SK-N-SH (cell line): ENCODE measurements at regions not wholly inside any gene's neighbourhood (a gene's known extent, or its start where the extent isn't known, plus 50 kb on each side); places are given as distances from the start of the nearest gene placed in this dataset.

Experiments
- CTCF ChIA-PET: fragments of 300-600, 350-600 bp; formaldehyde crosslinking; extraction: SDS; loops from one replicate; lab custom pipeline; 2021; lab: Yijun Ruan, JAX
- POLR2A ChIA-PET: fragments of 350-600 bp; sonication (Branson Sonifier 250); formaldehyde crosslinking; extraction: SDS; loops from one replicate; lab custom pipeline; 2020; ENCODE audit warnings: antibody characterized with exemption, inconsistent platforms; lab: Yijun Ruan, JAX
- DNase-seq: peaks from one replicate; pipeline ENCODE4 v3.0.0; 2012
- H2AFZ ChIP-seq: fragments of 200-600 bp; sonication (generic); 2 replicates; pipeline ENCODE4 v1.8.1; 2016; ENCODE audit warnings: antibody characterized with exemption, mild to moderate bottlenecking, low read depth
- H3F3A ChIP-seq: fragments of 200-600 bp; sonication (generic); replicated peaks from 2 replicates; pipeline ENCODE3; 2016; ENCODE audit warnings: antibody characterized with exemption, mild to moderate bottlenecking; ENCODE audit not compliant: insufficient read depth
- H3K27ac ChIP-seq, 2 experiments: fragments of 200-500 bp in 1 of 2; fragments of 200-600 bp in 1 of 2; sonication (Bioruptor generic) in 1 of 2; sonication (generic), shearing (Covaris generic) in 1 of 2; 2 replicates each; pipeline versions ENCODE4 v1.5.1 to v1.6.1; 2014 to 2016; ENCODE audit warnings: low read depth in 2 of 2, inconsistent platforms in 1 of 2, low read length in 1 of 2, mild to moderate bottlenecking in 1 of 2, mixed read lengths in 1 of 2
- H3K27me3 ChIP-seq: fragments of 200-600 bp; sonication (generic), shearing (Covaris generic); 2 replicates; pipeline ENCODE4 v1.6.1; 2016; ENCODE audit warnings: mixed run types; ENCODE audit not compliant: insufficient read depth
- H3K36me3 ChIP-seq, 2 experiments: fragments of 200-500 bp in 1 of 2; fragments of 200-600 bp in 1 of 2; sonication (Bioruptor generic) in 1 of 2; sonication (generic) in 1 of 2; replicated peaks in 1 of 2; 2 replicates each; pipeline versions ENCODE3 to v1.5.1; 2014 to 2016; ENCODE audit warnings: low read length in 1 of 2, mild to moderate bottlenecking in 1 of 2; ENCODE audit not compliant: insufficient read depth in 2 of 2, control insufficient read depth in 1 of 2
- H3K4me1 ChIP-seq, 2 experiments: fragments of 200-500 bp in 1 of 2; fragments of 200-600 bp in 1 of 2; sonication (Bioruptor generic) in 1 of 2; sonication (generic), shearing (Covaris generic) in 1 of 2; 2 replicates each; pipeline versions ENCODE4 v1.5.1 to v1.6.1; 2014 to 2016; ENCODE audit warnings: low read depth in 1 of 2, low read length in 1 of 2, mixed run types in 1 of 2; ENCODE audit not compliant: insufficient read depth in 2 of 2, control insufficient read depth in 1 of 2
- H3K4me2 ChIP-seq: fragments of 200-600 bp; sonication (generic), shearing (Covaris generic); 2 replicates; pipeline ENCODE4 v1.6.1; 2017; ENCODE audit warnings: mixed run types
- H3K4me3 ChIP-seq, 2 experiments: fragments of 200-500 bp in 1 of 2; fragments of 200-600 bp in 1 of 2; sonication (Bioruptor generic) in 1 of 2; sonication (generic), shearing (Covaris generic) in 1 of 2; 2 replicates each; pipeline versions ENCODE4 v1.5.1 to v1.8.1; 2014 to 2016; ENCODE audit warnings: low read depth in 2 of 2, inconsistent platforms in 1 of 2, low read length in 1 of 2, mild to moderate bottlenecking in 1 of 2, mixed read lengths in 1 of 2, moderate library complexity in 1 of 2
- H3K79me2 ChIP-seq: fragments of 200-600 bp; sonication (generic); 2 replicates; pipeline ENCODE4 v1.8.1; 2017; ENCODE audit warnings: mild to moderate bottlenecking; ENCODE audit not compliant: insufficient read depth
- H3K9ac ChIP-seq: fragments of 200-600 bp; sonication (generic); 2 replicates; pipeline ENCODE4 v1.6.1; 2017; ENCODE audit warnings: mixed run types
- H3K9me2 ChIP-seq: fragments of 200-600 bp; sonication (generic); 2 replicates; pipeline ENCODE4 v1.6.1; 2017; ENCODE audit warnings: mixed run types
- H3K9me3 ChIP-seq: fragments of 200-600 bp; sonication (generic); 2 replicates; pipeline ENCODE4 v1.6.1; 2017; ENCODE audit warnings: mixed run types, mild to moderate bottlenecking, moderate library complexity
- H4K20me1 ChIP-seq: fragments of 200-600 bp; sonication (generic); 2 replicates; pipeline ENCODE4 v1.6.1; 2017; ENCODE audit warnings: mild to moderate bottlenecking, mixed run types; ENCODE audit not compliant: insufficient read depth
- ELF1 ChIP-seq: IDR thresholded peaks from 2 replicates; pipeline ENCODE4 v1.4.0; 2012
- FOSL2 ChIP-seq: IDR thresholded peaks from 2 replicates; pipeline ENCODE4 v1.4.0; 2012; ENCODE audit warnings: low read depth, mild to moderate bottlenecking, moderate library complexity, borderline replicate concordance
- FOXJ3 ChIP-seq: sonication (generic); formaldehyde crosslinking; IDR thresholded peaks from 2 replicates; pipeline ENCODE4 v1.5.1; 2020; ENCODE audit warnings: mild to moderate bottlenecking, missing genetic modification reagents
- GATA2 ChIP-seq: sonication (generic); formaldehyde crosslinking; IDR thresholded peaks from 2 replicates; pipeline ENCODE4 v1.5.0; 2020; ENCODE audit warnings: mild to moderate bottlenecking, missing genetic modification reagents
- JUND ChIP-seq: IDR thresholded peaks from 2 replicates; pipeline ENCODE4 v1.4.0; 2012
- RFX5 ChIP-seq: IDR thresholded peaks from 2 replicates; pipeline ENCODE4 v1.6.1; 2012; ENCODE audit warnings: mild to moderate bottlenecking, improper control_type of control experiment, low read length
- RXRA ChIP-seq: IDR thresholded peaks from 2 replicates; pipeline ENCODE4 v1.4.0; 2012; ENCODE audit warnings: low read depth, mild to moderate bottlenecking, borderline replicate concordance
- SIN3A ChIP-seq: IDR thresholded peaks from 2 replicates; pipeline ENCODE4 v1.6.1; 2012; ENCODE audit warnings: low read depth, mild to moderate bottlenecking, low read length, moderate library complexity, borderline replicate concordance
- SMC3 ChIP-seq: IDR thresholded peaks from 2 replicates; pipeline ENCODE4 v1.6.1; 2012; ENCODE audit warnings: low read depth, low read length, improper control_type of control experiment
- TAF1 ChIP-seq: IDR thresholded peaks from 2 replicates; pipeline ENCODE4 v1.6.1; 2012; ENCODE audit warnings: low read depth, mild to moderate bottlenecking, low read length, moderate library complexity, borderline replicate concordance
- TEAD4 ChIP-seq: IDR thresholded peaks from 2 replicates; pipeline ENCODE4 v1.4.0; 2012; ENCODE audit warnings: mild to moderate bottlenecking, borderline replicate concordance; ENCODE audit not compliant: insufficient read depth
- WGBS: methylation state at CpG from one replicate; pipeline ENCODE4 v1.1.6; 2017; ENCODE audit warnings: low lambda C conversion rate; 5-methylcytosine and 5-hydroxymethylcytosine counted together
- TF ChIP-seq, protein P1 (sequence below): fragments of 150-350 bp; IDR thresholded peaks from 2 replicates; pipeline ENCODE4 v1.6.1; 2016; ENCODE audit warnings: mild to moderate bottlenecking, low read depth, low read length
- TF ChIP-seq, protein P2 (sequence below): fragments of 150-350 bp; IDR thresholded peaks from 2 replicates; pipeline ENCODE4 v1.6.1; 2017; ENCODE audit warnings: antibody characterized with exemption, low read length, low read depth, borderline replicate concordance
- TF ChIP-seq, protein P3 (sequence below): IDR thresholded peaks from 2 replicates; pipeline ENCODE4 v1.4.0; 2012; ENCODE audit warnings: low read depth, borderline replicate concordance
- TF ChIP-seq, protein P4 (sequence below): IDR thresholded peaks from 2 replicates; pipeline ENCODE4; 2012
- TF ChIP-seq, protein P5 (sequence below): IDR thresholded peaks from 2 replicates; pipeline ENCODE4 v1.6.1; 2012; ENCODE audit warnings: mild to moderate bottlenecking, low read depth, low read length, moderate library complexity

DNA sequence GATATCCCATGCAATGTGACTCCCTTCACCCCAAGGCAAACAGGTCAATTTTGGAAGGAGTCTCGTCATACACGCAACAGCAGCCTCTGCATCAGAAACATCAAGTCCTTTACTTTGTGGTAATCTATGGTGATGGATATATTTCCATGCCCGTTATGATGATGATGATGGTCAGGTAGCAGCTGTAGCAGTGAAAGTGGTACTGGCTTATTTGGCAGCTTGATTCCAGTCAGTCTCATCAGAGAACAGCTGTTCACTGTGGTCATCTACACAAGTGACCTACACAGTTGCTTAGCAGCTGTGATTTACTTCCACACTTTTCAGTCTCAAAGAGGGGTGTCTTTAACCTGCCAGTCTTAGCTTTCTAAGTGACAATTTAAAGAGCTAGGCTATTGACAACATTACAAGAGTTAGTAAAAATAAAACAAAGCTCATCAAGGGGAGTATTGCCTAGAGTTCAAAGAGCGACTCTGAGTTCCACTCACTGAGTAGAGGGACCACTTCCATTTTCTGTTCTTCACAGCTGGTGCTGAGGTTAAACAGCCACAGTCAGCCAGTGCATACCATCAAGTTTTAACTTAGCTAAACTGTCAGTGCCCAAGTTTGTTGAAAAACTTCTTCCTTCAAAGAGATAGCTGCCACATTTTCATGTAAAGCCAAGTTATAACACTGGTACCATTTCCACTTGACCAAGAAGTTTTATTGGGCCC, 587.4 kb upstream of the KCNMB2 start:
- ChIA-PET POLR2A (no interaction called here), CTCF (interaction anchor here (0.6 kb wide), 1 partner anchor 8 kb away, joined by 3 read pairs; no protein-coding TSS in a partner anchor)
- H3K79me2 ChIP-seq: no peaks in the 10 kb centered on the region
- no peak overlapping the region for H3K4me2 ChIP-seq
- H3K9me2 ChIP-seq: no peaks in the 10 kb centered on the region
- no peak overlapping the region for H3K9ac ChIP-seq
- no peaks in the 10 kb centered on the region for H3K9me3 ChIP-seq
- TF ChIP-seq, protein P1, sequence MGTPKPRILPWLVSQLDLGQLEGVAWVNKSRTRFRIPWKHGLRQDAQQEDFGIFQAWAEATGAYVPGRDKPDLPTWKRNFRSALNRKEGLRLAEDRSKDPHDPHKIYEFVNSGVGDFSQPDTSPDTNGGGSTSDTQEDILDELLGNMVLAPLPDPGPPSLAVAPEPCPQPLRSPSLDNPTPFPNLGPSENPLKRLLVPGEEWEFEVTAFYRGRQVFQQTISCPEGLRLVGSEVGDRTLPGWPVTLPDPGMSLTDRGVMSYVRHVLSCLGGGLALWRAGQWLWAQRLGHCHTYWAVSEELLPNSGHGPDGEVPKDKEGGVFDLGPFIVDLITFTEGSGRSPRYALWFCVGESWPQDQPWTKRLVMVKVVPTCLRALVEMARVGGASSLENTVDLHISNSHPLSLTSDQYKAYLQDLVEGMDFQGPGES: no peak
- TF ChIP-seq SMC3 (no peak), RXRA (no peak), JUND (no peak), GATA2 (CRISPR knock-in tag) (no peak), FOXJ3 (CRISPR knock-in tag) (no peak), ELF1 (no peak), RFX5 (no peak), TAF1 (no peak), SIN3A (no peak), FOSL2 (no peak), TEAD4 (no peak)
- TF ChIP-seq, protein P2, sequence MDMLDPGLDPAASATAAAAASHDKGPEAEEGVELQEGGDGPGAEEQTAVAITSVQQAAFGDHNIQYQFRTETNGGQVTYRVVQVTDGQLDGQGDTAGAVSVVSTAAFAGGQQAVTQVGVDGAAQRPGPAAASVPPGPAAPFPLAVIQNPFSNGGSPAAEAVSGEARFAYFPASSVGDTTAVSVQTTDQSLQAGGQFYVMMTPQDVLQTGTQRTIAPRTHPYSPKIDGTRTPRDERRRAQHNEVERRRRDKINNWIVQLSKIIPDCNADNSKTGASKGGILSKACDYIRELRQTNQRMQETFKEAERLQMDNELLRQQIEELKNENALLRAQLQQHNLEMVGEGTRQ: no peak
- TF ChIP-seq, protein P3, sequence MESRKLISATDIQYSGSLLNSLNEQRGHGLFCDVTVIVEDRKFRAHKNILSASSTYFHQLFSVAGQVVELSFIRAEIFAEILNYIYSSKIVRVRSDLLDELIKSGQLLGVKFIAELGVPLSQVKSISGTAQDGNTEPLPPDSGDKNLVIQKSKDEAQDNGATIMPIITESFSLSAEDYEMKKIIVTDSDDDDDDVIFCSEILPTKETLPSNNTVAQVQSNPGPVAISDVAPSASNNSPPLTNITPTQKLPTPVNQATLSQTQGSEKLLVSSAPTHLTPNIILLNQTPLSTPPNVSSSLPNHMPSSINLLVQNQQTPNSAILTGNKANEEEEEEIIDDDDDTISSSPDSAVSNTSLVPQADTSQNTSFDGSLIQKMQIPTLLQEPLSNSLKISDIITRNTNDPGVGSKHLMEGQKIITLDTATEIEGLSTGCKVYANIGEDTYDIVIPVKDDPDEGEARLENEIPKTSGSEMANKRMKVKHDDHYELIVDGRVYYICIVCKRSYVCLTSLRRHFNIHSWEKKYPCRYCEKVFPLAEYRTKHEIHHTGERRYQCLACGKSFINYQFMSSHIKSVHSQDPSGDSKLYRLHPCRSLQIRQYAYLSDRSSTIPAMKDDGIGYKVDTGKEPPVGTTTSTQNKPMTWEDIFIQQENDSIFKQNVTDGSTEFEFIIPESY: no peak
- TF ChIP-seq, protein P4, sequence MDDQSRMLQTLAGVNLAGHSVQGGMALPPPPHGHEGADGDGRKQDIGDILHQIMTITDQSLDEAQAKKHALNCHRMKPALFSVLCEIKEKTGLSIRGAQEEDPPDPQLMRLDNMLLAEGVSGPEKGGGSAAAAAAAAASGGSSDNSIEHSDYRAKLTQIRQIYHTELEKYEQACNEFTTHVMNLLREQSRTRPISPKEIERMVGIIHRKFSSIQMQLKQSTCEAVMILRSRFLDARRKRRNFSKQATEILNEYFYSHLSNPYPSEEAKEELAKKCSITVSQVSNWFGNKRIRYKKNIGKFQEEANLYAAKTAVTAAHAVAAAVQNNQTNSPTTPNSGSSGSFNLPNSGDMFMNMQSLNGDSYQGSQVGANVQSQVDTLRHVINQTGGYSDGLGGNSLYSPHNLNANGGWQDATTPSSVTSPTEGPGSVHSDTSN: no peak
- TF ChIP-seq, protein P5, sequence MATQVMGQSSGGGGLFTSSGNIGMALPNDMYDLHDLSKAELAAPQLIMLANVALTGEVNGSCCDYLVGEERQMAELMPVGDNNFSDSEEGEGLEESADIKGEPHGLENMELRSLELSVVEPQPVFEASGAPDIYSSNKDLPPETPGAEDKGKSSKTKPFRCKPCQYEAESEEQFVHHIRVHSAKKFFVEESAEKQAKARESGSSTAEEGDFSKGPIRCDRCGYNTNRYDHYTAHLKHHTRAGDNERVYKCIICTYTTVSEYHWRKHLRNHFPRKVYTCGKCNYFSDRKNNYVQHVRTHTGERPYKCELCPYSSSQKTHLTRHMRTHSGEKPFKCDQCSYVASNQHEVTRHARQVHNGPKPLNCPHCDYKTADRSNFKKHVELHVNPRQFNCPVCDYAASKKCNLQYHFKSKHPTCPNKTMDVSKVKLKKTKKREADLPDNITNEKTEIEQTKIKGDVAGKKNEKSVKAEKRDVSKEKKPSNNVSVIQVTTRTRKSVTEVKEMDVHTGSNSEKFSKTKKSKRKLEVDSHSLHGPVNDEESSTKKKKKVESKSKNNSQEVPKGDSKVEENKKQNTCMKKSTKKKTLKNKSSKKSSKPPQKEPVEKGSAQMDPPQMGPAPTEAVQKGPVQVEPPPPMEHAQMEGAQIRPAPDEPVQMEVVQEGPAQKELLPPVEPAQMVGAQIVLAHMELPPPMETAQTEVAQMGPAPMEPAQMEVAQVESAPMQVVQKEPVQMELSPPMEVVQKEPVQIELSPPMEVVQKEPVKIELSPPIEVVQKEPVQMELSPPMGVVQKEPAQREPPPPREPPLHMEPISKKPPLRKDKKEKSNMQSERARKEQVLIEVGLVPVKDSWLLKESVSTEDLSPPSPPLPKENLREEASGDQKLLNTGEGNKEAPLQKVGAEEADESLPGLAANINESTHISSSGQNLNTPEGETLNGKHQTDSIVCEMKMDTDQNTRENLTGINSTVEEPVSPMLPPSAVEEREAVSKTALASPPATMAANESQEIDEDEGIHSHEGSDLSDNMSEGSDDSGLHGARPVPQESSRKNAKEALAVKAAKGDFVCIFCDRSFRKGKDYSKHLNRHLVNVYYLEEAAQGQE: no peak
- H2AFZ ChIP-seq: no peak overlapping the region
- H3K36me3 ChIP-seq: no peaks in the 10 kb centered on the region
- no peaks in the 10 kb centered on the region for H3F3A ChIP-seq
- DNase-seq: no peak
- H3K4me3 ChIP-seq: no peak overlapping the region
- WGBS: 92% methylated on average over 3 of the region's 4 CpGs
- no peaks in the 10 kb centered on the region for H4K20me1 ChIP-seq
- no peak overlapping the region for H3K27ac ChIP-seq
- no peaks in the 10 kb centered on the region for H3K27me3 ChIP-seq
- H3K4me1 ChIP-seq: no peaks in the 10 kb centered on the region; a peak in 1 of 4 replicates
